Activated naive CD4-positive, alpha-beta T cell treated with anti-CD3 and anti-CD28 coated beads, Interleukin-2, amount 10 ng/mL, durations not matched to agents 7 days and 5 days (primary cell): ENCODE measurements at regions not wholly inside any gene's neighbourhood (a gene's known extent, or its start where the extent isn't known, plus 50 kb on each side); places are given as distances from the start of the nearest gene placed in this dataset.

Source experiments
- CTCF ChIA-PET: fragments of 350-600 bp; sonication (Branson Sonifier 250); formaldehyde crosslinking; loops from one replicate; lab custom pipeline; 2021; ENCODE audit warnings: antibody characterized with exemption; lab: Charles Lee
- DNase-seq: peaks from one replicate; pipeline ENCODE4 v3.0.0-alpha.2; 2020
- H3K27ac Mint-ChIP-seq: one replicate; pipeline ENCODE4 v1.8.0; 2021; ENCODE audit warnings: mild to moderate bottlenecking, moderate library complexity, mixed read lengths
- H3K27me3 Mint-ChIP-seq: one replicate; pipeline ENCODE4 v1.8.0; 2021; ENCODE audit warnings: mild to moderate bottlenecking, mixed read lengths
- H3K36me3 Mint-ChIP-seq: one replicate; pipeline ENCODE4 v1.8.0; 2021; ENCODE audit warnings: mixed read lengths
- H3K4me1 Mint-ChIP-seq: one replicate; pipeline ENCODE4 v1.8.0; 2021; ENCODE audit warnings: mixed read lengths
- H3K4me3 Mint-ChIP-seq: one replicate; pipeline ENCODE4 v1.8.0; 2021; ENCODE audit warnings: mild to moderate bottlenecking, moderate library complexity, mixed read lengths
- H3K9me3 Mint-ChIP-seq: one replicate; pipeline ENCODE4 v1.8.0; 2021; ENCODE audit warnings: mixed read lengths

GRCh38 chr12:111185889-111186227 lies 183.0 kb downstream of the PHETA1 start:
- no peak overlapping the region for H3K4me3 Mint-ChIP-seq
- H3K9me3 Mint-ChIP-seq, result no peaks in the 10 kb centered on the region
- H3K36me3 Mint-ChIP-seq, result no peaks in the 10 kb centered on the region
- H3K4me1 Mint-ChIP-seq, result no peaks in the 10 kb centered on the region
- CTCF ChIA-PET, result no interaction called here
- H3K27me3 Mint-ChIP-seq, result peaks cover 25% of the 10 kb centered on the region
- no peak for DNase-seq
- H3K27ac Mint-ChIP-seq, result no peak overlapping the region

- no peaks in the 10 kb centered on the region for H3K36me3 Mint-ChIP-seq
- H3K4me1 Mint-ChIP-seq, result no peaks in the 10 kb centered on the region
- no peak overlapping the region for H3K27ac Mint-ChIP-seq
- H3K4me3 Mint-ChIP-seq, result no peak overlapping the region
- DNase-seq, result no peak
- CTCF ChIA-PET, result no interaction called here
- H3K27me3 Mint-ChIP-seq, result peaks cover 25% of the 10 kb centered on the region
- H3K9me3 Mint-ChIP-seq, result no peaks in the 10 kb centered on the region
Observed at GRCh38 chr12:111185206-111185888, 183.5 kb downstream of the PHETA1 start.

GRCh38 chr12:111184161-111184560 lies 184.7 kb downstream of the PHETA1 start:
- CTCF ChIA-PET, result no interaction called here
- Mint-ChIP-seq H3K27ac (no peak overlapping the region), H3K27me3 (peaks cover 33% of the 10 kb centered on the region), H3K9me3 (no peaks in the 10 kb centered on the region), H3K4me3 (no peak overlapping the region), H3K36me3 (no peaks in the 10 kb centered on the region), H3K4me1 (no peaks in the 10 kb centered on the region)
- DNase-seq, result no peak

GRCh38 chr12:111183094-111183493 lies 185.8 kb downstream of the PHETA1 start:
- Mint-ChIP-seq H3K4me1 (no peaks in the 10 kb centered on the region), H3K27ac (no peak overlapping the region), H3K27me3 (peaks cover 37% of the 10 kb centered on the region), H3K4me3 (no peak overlapping the region), H3K36me3 (no peaks in the 10 kb centered on the region), H3K9me3 (no peaks in the 10 kb centered on the region)
- DNase-seq, result no peak
- CTCF ChIA-PET, result no interaction called here

GRCh38 chr12:111182382-111182781 lies 186.5 kb downstream of the PHETA1 start:
- Mint-ChIP-seq H3K4me1 (no peaks in the 10 kb centered on the region), H3K4me3 (no peak overlapping the region), H3K27ac (no peak overlapping the region), H3K9me3 (no peaks in the 10 kb centered on the region), H3K36me3 (no peaks in the 10 kb centered on the region), H3K27me3 (peaks cover 37% of the 10 kb centered on the region)
- DNase-seq, result no peak
- CTCF ChIA-PET, result no interaction called here

- Mint-ChIP-seq H3K9me3 (no peaks in the 10 kb centered on the region), H3K27ac (no peak overlapping the region), H3K4me1 (no peaks in the 10 kb centered on the region), H3K36me3 (no peaks in the 10 kb centered on the region), H3K27me3 (peaks cover 47% of the 10 kb centered on the region), H3K4me3 (no peak overlapping the region)
- CTCF ChIA-PET, result no interaction called here
- no peak for DNase-seq
Observed at GRCh38 chr12:111181143-111181726, 187.7 kb downstream of the PHETA1 start.

- Mint-ChIP-seq H3K4me3 (no peak overlapping the region), H3K36me3 (no peaks in the 10 kb centered on the region), H3K27me3 (peaks cover 53% of the 10 kb centered on the region), H3K27ac (no peak overlapping the region), H3K4me1 (no peaks in the 10 kb centered on the region), H3K9me3 (no peaks in the 10 kb centered on the region)
- no peak for DNase-seq
- CTCF ChIA-PET, result no interaction called here
Observed at GRCh38 chr12:111180426-111181142, 188.3 kb downstream of the PHETA1 start.

GRCh38 chr12:111178181-111179081 lies 190.5 kb downstream of the PHETA1 start:
- Mint-ChIP-seq H3K27me3 (peaks cover 67% of the 10 kb centered on the region), H3K9me3 (no peaks in the 10 kb centered on the region), H3K4me3 (no peak overlapping the region), H3K27ac (no peak overlapping the region), H3K36me3 (no peaks in the 10 kb centered on the region), H3K4me1 (peaks cover 4% of the 10 kb centered on the region)
- DNase-seq, result no peak
- CTCF ChIA-PET, result no interaction called here

GRCh38 chr12:111175396-111176094 lies 193.3 kb downstream of the PHETA1 start:
- DNase-seq, result no peak
- H3K9me3 Mint-ChIP-seq, result no peaks in the 10 kb centered on the region
- H3K4me1 Mint-ChIP-seq, result peaks cover 6% of the 10 kb centered on the region
- no peaks in the 10 kb centered on the region for H3K36me3 Mint-ChIP-seq
- CTCF ChIA-PET, result interaction anchor here (1.5 kb wide), 1 partner anchor 150 kb away, joined by 5 read pairs; no protein-coding TSS in a partner anchor
- H3K27ac Mint-ChIP-seq, result no peak overlapping the region
- H3K27me3 Mint-ChIP-seq, result peaks cover 56% of the 10 kb centered on the region
- H3K4me3 Mint-ChIP-seq, result no peak overlapping the region

- H3K9me3 Mint-ChIP-seq, result no peaks in the 10 kb centered on the region
- H3K4me1 Mint-ChIP-seq, result peaks cover 6% of the 10 kb centered on the region
- peaks cover 51% of the 10 kb centered on the region for H3K27me3 Mint-ChIP-seq
- H3K27ac Mint-ChIP-seq, result no peak overlapping the region
- no peaks in the 10 kb centered on the region for H3K36me3 Mint-ChIP-seq
- DNase-seq, result no peak
- CTCF ChIA-PET, result interaction anchor here (1.5 kb wide), 1 partner anchor 149 kb away, joined by 5 read pairs; no protein-coding TSS in a partner anchor
- no peak overlapping the region for H3K4me3 Mint-ChIP-seq
Observed at GRCh38 chr12:111174961-111175345, 193.9 kb downstream of the PHETA1 start.

GRCh38 chr12:111174251-111174960 lies 194.5 kb downstream of the PHETA1 start:
- no peak overlapping the region for H3K27ac Mint-ChIP-seq
- H3K4me3 Mint-ChIP-seq, result no peak overlapping the region
- no peaks in the 10 kb centered on the region for H3K36me3 Mint-ChIP-seq
- CTCF ChIA-PET, result interaction anchor here (1.5 kb wide), 1 partner anchor 149 kb away, joined by 5 read pairs; no protein-coding TSS in a partner anchor
- H3K27me3 Mint-ChIP-seq, result peaks cover 50% of the 10 kb centered on the region
- no peaks in the 10 kb centered on the region for H3K9me3 Mint-ChIP-seq
- H3K4me1 Mint-ChIP-seq, result peaks cover 6% of the 10 kb centered on the region
- peak; percentile 27 for DNase-seq

- CTCF ChIA-PET, result interaction anchor here (1.5 kb wide), 1 partner anchor 148 kb away, joined by 5 read pairs; no protein-coding TSS in a partner anchor
- no peak overlapping the region for H3K4me3 Mint-ChIP-seq
- H3K27me3 Mint-ChIP-seq, result peaks cover 48% of the 10 kb centered on the region
- no peak for DNase-seq
- H3K4me1 Mint-ChIP-seq, result peaks cover 6% of the 10 kb centered on the region
- H3K27ac Mint-ChIP-seq, result no peak overlapping the region
- H3K9me3 Mint-ChIP-seq, result no peaks in the 10 kb centered on the region
- no peaks in the 10 kb centered on the region for H3K36me3 Mint-ChIP-seq
Observed at GRCh38 chr12:111173836-111174235, 195.1 kb downstream of the PHETA1 start.

GRCh38 chr12:111173391-111173790 lies 195.5 kb downstream of the PHETA1 start:
- CTCF ChIA-PET, result no interaction called here
- no peaks in the 10 kb centered on the region for H3K9me3 Mint-ChIP-seq
- no peaks in the 10 kb centered on the region for H3K36me3 Mint-ChIP-seq
- H3K27ac Mint-ChIP-seq, result no peak overlapping the region
- no peak for DNase-seq
- H3K4me3 Mint-ChIP-seq, result no peak overlapping the region
- H3K4me1 Mint-ChIP-seq, result peaks cover 7% of the 10 kb centered on the region
- H3K27me3 Mint-ChIP-seq, result peaks cover 45% of the 10 kb centered on the region
